Smooth muscle cell (in vitro differentiated cells): ENCODE measurements at regions not wholly inside any gene's neighbourhood (a gene's known extent, or its start where the extent isn't known, plus 50 kb on each side); places are given as distances from the start of the nearest gene placed in this dataset.

Experiments
- DNase-seq: peaks from one replicate; lab custom pipeline; 2025; ENCODE audit not compliant: unreplicated experiment; lab: John Stamatoyannopoulos, UW
- H2AFZ ChIP-seq: fragments of 200-600 bp; sonication (generic); 2 replicates; pipeline ENCODE4 v1.6.0; 2016; ENCODE audit warnings: antibody characterized with exemption, low read depth, mild to moderate bottlenecking
- H3F3A ChIP-seq: fragments of 200-600 bp; sonication (generic); 2 replicates; pipeline ENCODE4 v1.6.0; 2017; ENCODE audit warnings: antibody characterized with exemption, low read depth
- H3K27ac ChIP-seq: fragments of 200-600 bp; sonication (generic); 2 replicates; pipeline ENCODE4 v1.5.1; 2016; ENCODE audit warnings: low read depth, mild to moderate bottlenecking
- H3K27me3 ChIP-seq: fragments of 200-600 bp; sonication (generic); 2 replicates; pipeline ENCODE4 v1.6.1; 2016; ENCODE audit warnings: low read depth, mild to moderate bottlenecking
- H3K36me3 ChIP-seq: fragments of 200-600 bp; sonication (generic); 2 replicates; pipeline ENCODE4 v1.5.1; 2016; ENCODE audit warnings: low read depth
- H3K4me1 ChIP-seq: fragments of 200-600 bp; sonication (generic); 2 replicates; pipeline ENCODE4 v1.5.1; 2016; ENCODE audit warnings: low read depth
- H3K4me2 ChIP-seq: fragments of 200-600 bp; sonication (generic); 2 replicates; pipeline ENCODE4 v1.6.0; 2016; ENCODE audit warnings: mild to moderate bottlenecking
- H3K4me3 ChIP-seq: fragments of 200-600 bp; sonication (generic); 2 replicates; pipeline ENCODE4 v1.5.1; 2016; ENCODE audit warnings: mild to moderate bottlenecking
- H3K79me2 ChIP-seq: fragments of 200-600 bp; sonication (generic); 2 replicates; pipeline ENCODE4 v1.6.0; 2016; ENCODE audit warnings: low read depth, mild to moderate bottlenecking
- H3K9ac ChIP-seq: fragments of 200-600 bp; sonication (generic); 2 replicates; pipeline ENCODE4 v1.6.0; 2016; ENCODE audit warnings: low read depth
- H3K9me3 ChIP-seq: fragments of 200-600 bp; sonication (generic); replicated peaks from 2 replicates; pipeline ENCODE4 v1.5.1; 2016; ENCODE audit warnings: low read depth
- H4K20me1 ChIP-seq: fragments of 200-600 bp; sonication (generic); 2 replicates; pipeline ENCODE4 v1.6.0; 2016; ENCODE audit warnings: low read depth
- CTCF ChIP-seq: fragments of 200-600 bp; sonication (generic); IDR thresholded peaks from 2 replicates; pipeline ENCODE4 v1.5.1; 2017; ENCODE audit warnings: borderline replicate concordance, mild to moderate bottlenecking, antibody characterized with exemption; ENCODE audit not compliant: insufficient read depth, poor library complexity, severe bottlenecking
- WGBS: methylation state at CpG from one replicate; pipeline ENCODE4 v1.1.7; 2016; ENCODE audit warnings: low lambda C conversion rate; 5-methylcytosine and 5-hydroxymethylcytosine counted together

GRCh38 chr22:22816171-22816514 is 71.5 kb upstream of the IGLL5 start:
- H3K9ac ChIP-seq, result no peak overlapping the region
- no peaks in the 10 kb centered on the region for H4K20me1 ChIP-seq
- WGBS, result 92% methylated on average over 6 of the region's 6 CpGs
- no peaks in the 10 kb centered on the region for H3K36me3 ChIP-seq
- H3F3A ChIP-seq, result no peaks in the 10 kb centered on the region
- H3K27me3 ChIP-seq, result peaks cover 47% of the 10 kb centered on the region
- H3K4me3 ChIP-seq, result no peak overlapping the region
- H3K79me2 ChIP-seq, result no peaks in the 10 kb centered on the region
- TF ChIP-seq CTCF, result no peak
- DNase-seq, result no peak
- no peak overlapping the region for H2AFZ ChIP-seq
- H3K4me2 ChIP-seq, result no peak overlapping the region
- no peaks in the 10 kb centered on the region for H3K4me1 ChIP-seq
- no peaks in the 10 kb centered on the region for H3K9me3 ChIP-seq
- H3K27ac ChIP-seq, result no peak overlapping the region

GRCh38 chr22:22816766-22817410 is 70.7 kb upstream of the IGLL5 start:
- Histone ChIP-seq H3K9ac (no peak overlapping the region), H2AFZ (no peak overlapping the region), H3K36me3 (no peaks in the 10 kb centered on the region), H3F3A (no peaks in the 10 kb centered on the region), H3K27me3 (peaks cover 49% of the 10 kb centered on the region), H3K9me3 (no peaks in the 10 kb centered on the region), H3K4me2 (no peak overlapping the region), H3K27ac (no peak overlapping the region), H3K4me3 (no peak overlapping the region), H3K79me2 (no peaks in the 10 kb centered on the region), H4K20me1 (no peaks in the 10 kb centered on the region), H3K4me1 (no peaks in the 10 kb centered on the region)
- 82% methylated on average over 8 of the region's 8 CpGs for WGBS
- no peak for DNase-seq
- TF ChIP-seq CTCF, result no peak

- Histone ChIP-seq H3K27me3 (peaks cover 46% of the 10 kb centered on the region), H3K4me3 (no peak overlapping the region), H3K9ac (no peak overlapping the region), H3K79me2 (no peaks in the 10 kb centered on the region), H3K9me3 (no peaks in the 10 kb centered on the region), H3K4me2 (no peak overlapping the region), H3K4me1 (no peaks in the 10 kb centered on the region), H3F3A (no peaks in the 10 kb centered on the region), H4K20me1 (no peaks in the 10 kb centered on the region), H2AFZ (no peak overlapping the region), H3K27ac (no peak overlapping the region), H3K36me3 (no peaks in the 10 kb centered on the region)
- TF ChIP-seq CTCF, result no peak
- no peak for DNase-seq
- WGBS, result 31% methylated on average over 5 of the region's 5 CpGs
These were observed 70.0 kb upstream of the IGLL5 start for GRCh38 chr22:22817468-22818201.

- Histone ChIP-seq H3K27me3 (peaks cover 45% of the 10 kb centered on the region), H3K4me2 (no peak overlapping the region), H3K9me3 (no peaks in the 10 kb centered on the region), H3K4me3 (no peak overlapping the region), H4K20me1 (no peaks in the 10 kb centered on the region), H3K4me1 (no peaks in the 10 kb centered on the region), H3K79me2 (no peaks in the 10 kb centered on the region), H2AFZ (no peak overlapping the region), H3F3A (no peaks in the 10 kb centered on the region), H3K27ac (no peak overlapping the region), H3K9ac (no peak overlapping the region), H3K36me3 (no peaks in the 10 kb centered on the region)
- TF ChIP-seq CTCF, result no peak
- no peak for DNase-seq
- 83% methylated on average over 3 of the region's 3 CpGs for WGBS
These were observed 69.4 kb upstream of the IGLL5 start for GRCh38 chr22:22818202-22818538.
